PC-9 (cell line): ENCODE measurements at regions not wholly inside any gene's neighbourhood (a gene's known extent, or its start where the extent isn't known, plus 50 kb on each side); places are given as distances from the start of the nearest gene placed in this dataset.

Experiments
- EZH2 ChIP-seq: fragments of 200-600 bp; sonication (generic); IDR thresholded peaks from 2 replicates; pipeline ENCODE4 v1.8.0; 2017; ENCODE audit warnings: antibody characterized with exemption, low read depth
- TF ChIP-seq, protein P1 (sequence below): fragments of 200-600 bp; sonication (generic); conservative IDR thresholded peaks from 2 replicates; pipeline ENCODE4 v1.6.1; 2017; ENCODE audit warnings: mixed run types, antibody characterized with exemption, mild to moderate bottlenecking, moderate library complexity

DNA sequence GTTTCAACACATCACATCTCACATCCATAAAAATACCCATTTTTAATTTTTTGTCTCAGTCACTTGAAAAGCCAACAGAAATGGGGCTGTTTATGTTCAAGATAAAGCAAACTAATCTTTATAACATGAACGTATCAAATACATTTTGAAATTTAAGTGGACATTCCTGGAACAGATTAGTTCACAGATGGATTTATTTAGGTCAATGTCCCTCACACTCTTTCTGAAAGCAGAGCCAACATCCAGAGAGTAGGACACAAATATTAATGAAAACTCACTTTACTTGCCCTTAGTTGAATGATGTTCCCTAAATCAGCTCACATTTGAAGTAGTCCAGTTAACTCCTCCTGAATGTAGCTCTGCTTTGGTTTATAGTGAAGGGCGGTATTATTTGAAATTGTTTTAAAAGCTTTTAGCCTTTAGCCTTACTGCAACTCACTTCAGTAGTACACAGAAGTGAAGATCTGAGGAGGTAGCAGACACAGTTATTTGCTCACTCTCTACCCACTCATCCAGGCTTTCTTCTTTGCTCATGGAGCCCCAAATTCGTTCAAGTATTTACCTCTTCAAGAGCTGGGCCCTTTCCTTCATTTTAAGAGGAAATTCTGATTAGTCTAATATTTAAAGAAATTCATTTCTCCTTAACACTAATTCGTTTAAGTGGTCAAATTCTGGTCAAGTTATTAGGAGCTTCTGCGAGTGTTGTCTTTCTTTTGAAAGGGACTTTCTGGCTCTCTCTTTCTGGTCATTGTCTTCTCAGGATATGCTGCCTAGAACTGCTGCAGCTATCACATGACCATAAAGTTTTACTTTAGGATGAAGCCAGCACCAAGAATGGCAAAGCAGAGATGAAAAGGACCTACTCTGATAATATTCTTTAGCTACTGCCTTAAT is 180.6 kb upstream of the AGR3 start:
- TF ChIP-seq, protein P1, sequence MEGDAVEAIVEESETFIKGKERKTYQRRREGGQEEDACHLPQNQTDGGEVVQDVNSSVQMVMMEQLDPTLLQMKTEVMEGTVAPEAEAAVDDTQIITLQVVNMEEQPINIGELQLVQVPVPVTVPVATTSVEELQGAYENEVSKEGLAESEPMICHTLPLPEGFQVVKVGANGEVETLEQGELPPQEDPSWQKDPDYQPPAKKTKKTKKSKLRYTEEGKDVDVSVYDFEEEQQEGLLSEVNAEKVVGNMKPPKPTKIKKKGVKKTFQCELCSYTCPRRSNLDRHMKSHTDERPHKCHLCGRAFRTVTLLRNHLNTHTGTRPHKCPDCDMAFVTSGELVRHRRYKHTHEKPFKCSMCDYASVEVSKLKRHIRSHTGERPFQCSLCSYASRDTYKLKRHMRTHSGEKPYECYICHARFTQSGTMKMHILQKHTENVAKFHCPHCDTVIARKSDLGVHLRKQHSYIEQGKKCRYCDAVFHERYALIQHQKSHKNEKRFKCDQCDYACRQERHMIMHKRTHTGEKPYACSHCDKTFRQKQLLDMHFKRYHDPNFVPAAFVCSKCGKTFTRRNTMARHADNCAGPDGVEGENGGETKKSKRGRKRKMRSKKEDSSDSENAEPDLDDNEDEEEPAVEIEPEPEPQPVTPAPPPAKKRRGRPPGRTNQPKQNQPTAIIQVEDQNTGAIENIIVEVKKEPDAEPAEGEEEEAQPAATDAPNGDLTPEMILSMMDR = no peak
- no peak for TF ChIP-seq EZH2
